Spleen (tissue), 11 donors: ENCODE measurements at regions not wholly inside any gene's neighbourhood (a gene's known extent, or its start where the extent isn't known, plus 50 kb on each side); places are given as distances from the start of the nearest gene placed in this dataset.
A peak's percentile ranks its signal among the peaks of the same experiment; 100 is the strongest.

Experiments used
- DNase-seq: peaks from one replicate; pipeline ENCODE4 v3.0.0-alpha.2; 2020
- H3K27ac ChIP-seq, 8 donors: fragments of 200-600 bp; sonication (generic) in 7 of 8; 1 replicate in 4 of 8; 2 replicates in 4 of 8; pipeline versions ENCODE4 v1.5.0 to v1.8.0; 2016 to 2021; ENCODE audit warnings: inconsistent platforms in 4 of 8, mild to moderate bottlenecking in 4 of 8, moderate library complexity in 1 of 8
- H3K27me3 ChIP-seq, 7 donors: fragments of 200-600 bp; sonication (generic) in 6 of 7; replicated peaks in 1 of 7; 1 replicate in 4 of 7; 2 replicates in 3 of 7; pipeline versions ENCODE4 v1.5.0 to v1.8.0; 2016 to 2021; ENCODE audit warnings: inconsistent platforms in 3 of 7, mild to moderate bottlenecking in 1 of 7
- H3K36me3 ChIP-seq, 6 donors: fragments of 200-600 bp; sonication (generic) in 5 of 6; 1 replicate in 4 of 6; 2 replicates in 2 of 6; pipeline versions ENCODE4 v1.5.0 to v1.8.0; 2016 to 2021; ENCODE audit warnings: inconsistent platforms in 2 of 6
- H3K4me1 ChIP-seq, 6 donors: fragments of 200-600 bp; sonication (generic) in 5 of 6; 1 replicate in 3 of 6; 2 replicates in 3 of 6; pipeline versions ENCODE4 v1.5.0 to v1.8.0; 2016 to 2021; ENCODE audit warnings: inconsistent platforms in 3 of 6
- H3K4me3 ChIP-seq, 8 donors: fragments of 200-600 bp; sonication (generic) in 7 of 8; 1 replicate in 4 of 8; 2 replicates in 4 of 8; pipeline versions ENCODE4 v1.5.0 to v1.8.0; 2016 to 2021; ENCODE audit warnings: inconsistent platforms in 4 of 8, mild to moderate bottlenecking in 4 of 8, moderate library complexity in 2 of 8
- H3K9me3 ChIP-seq, 8 donors: fragments of 200-600 bp; sonication (generic) in 7 of 8; 1 replicate in 4 of 8; 2 replicates in 4 of 8; pipeline versions ENCODE4 v1.5.0 to v1.8.0; 2016 to 2021; ENCODE audit warnings: inconsistent platforms in 4 of 8
- POLR2A ChIP-seq, 3 donors: fragments of 450-650 bp; IDR thresholded peaks; one replicate each; pipeline ENCODE4 v1.5.1; 2017; ENCODE audit warnings: antibody characterized with exemption in 3 of 3, mild to moderate bottlenecking in 1 of 3
- POLR2AphosphoS5 ChIP-seq, 3 donors: sonication (generic); formaldehyde crosslinking; IDR thresholded peaks; one replicate each; pipeline ENCODE4 v1.5.1; 2017; ENCODE audit warnings: antibody characterized with exemption in 3 of 3
- WGBS, 5 donors: extraction: QIAGEN DNeasy Blood & Tissue Kit in 3 of 5; methylation state at CpG; one replicate each; pipeline versions ENCODE4 v1.1.5 to v1.1.7; 2013 to 2018; 5-methylcytosine and 5-hydroxymethylcytosine counted together
- intact Hi-C: fragments of 100-400 bp; cut with DNase I; formaldehyde crosslinking; loops from one replicate; pipeline ENCODE4 v1.15.0; 2023; ENCODE audit warnings: low total_unique reads
- TF ChIP-seq, protein P1 (sequence below), 11 experiments: fragments of 200-600 bp in 7 of 11; fragments of 450-650 bp in 4 of 11; sonication (generic) in 4 of 11; IDR thresholded peaks in 8 of 11; conservative IDR thresholded peaks in 3 of 11; 1 replicate in 7 of 11; 2 replicates in 4 of 11; pipeline versions ENCODE4 v1.4.0 to v1.8.0; 2016 to 2021; ENCODE audit warnings: antibody characterized with exemption in 11 of 11, inconsistent platforms in 4 of 11, mild to moderate bottlenecking in 1 of 11
- donor health status: healthy with polysubstance abuse.
- donor health status: DM: no; HTN: no; CAD: no; lungs with moderate emphysema.
- donor health status: DM: no; HTN: no; CAD: no.
- donor health status: Bipolar disorder and iron deficiency.
- donor health status: healthy.
- donor health status: DM: no; HTN: no; CAD: no.
- donor health status: DM: yes; HTN: yes; CAD: no.

GRCh38 chr14:100413699-100414098, 90.6 kb downstream of the SLC25A47 start:
- H3K36me3 ChIP-seq, result no peaks in the 10 kb centered on the region
- H3K27me3 ChIP-seq, result no peaks in the 10 kb centered on the region
- TF ChIP-seq POLR2AphosphoS5 (IDR thresholded peaks at IDR 0.05) (no peak), POLR2A (IDR thresholded peaks at IDR 0.05) (no peak)
- TF ChIP-seq, protein P1, sequence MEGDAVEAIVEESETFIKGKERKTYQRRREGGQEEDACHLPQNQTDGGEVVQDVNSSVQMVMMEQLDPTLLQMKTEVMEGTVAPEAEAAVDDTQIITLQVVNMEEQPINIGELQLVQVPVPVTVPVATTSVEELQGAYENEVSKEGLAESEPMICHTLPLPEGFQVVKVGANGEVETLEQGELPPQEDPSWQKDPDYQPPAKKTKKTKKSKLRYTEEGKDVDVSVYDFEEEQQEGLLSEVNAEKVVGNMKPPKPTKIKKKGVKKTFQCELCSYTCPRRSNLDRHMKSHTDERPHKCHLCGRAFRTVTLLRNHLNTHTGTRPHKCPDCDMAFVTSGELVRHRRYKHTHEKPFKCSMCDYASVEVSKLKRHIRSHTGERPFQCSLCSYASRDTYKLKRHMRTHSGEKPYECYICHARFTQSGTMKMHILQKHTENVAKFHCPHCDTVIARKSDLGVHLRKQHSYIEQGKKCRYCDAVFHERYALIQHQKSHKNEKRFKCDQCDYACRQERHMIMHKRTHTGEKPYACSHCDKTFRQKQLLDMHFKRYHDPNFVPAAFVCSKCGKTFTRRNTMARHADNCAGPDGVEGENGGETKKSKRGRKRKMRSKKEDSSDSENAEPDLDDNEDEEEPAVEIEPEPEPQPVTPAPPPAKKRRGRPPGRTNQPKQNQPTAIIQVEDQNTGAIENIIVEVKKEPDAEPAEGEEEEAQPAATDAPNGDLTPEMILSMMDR (IDR thresholded peaks at IDR 0.05 in 8 of 11, conservative IDR thresholded peaks at IDR 0.05 in 3 of 11), result no peak
- no peaks in the 10 kb centered on the region for H3K9me3 ChIP-seq
- H3K27ac ChIP-seq, result no peak overlapping the region
- H3K4me3 ChIP-seq, result no peak overlapping the region
- H3K4me1 ChIP-seq, result peaks cover 0 to 24% (median 0%) of the 10 kb centered on the region in 6 donors
- intact Hi-C loops, result no loop called here
- no peak for DNase-seq
- 87 to 97% (median 95%) methylated on average over 7 of the region's 7 CpGs for WGBS, 5 donors

DNA sequence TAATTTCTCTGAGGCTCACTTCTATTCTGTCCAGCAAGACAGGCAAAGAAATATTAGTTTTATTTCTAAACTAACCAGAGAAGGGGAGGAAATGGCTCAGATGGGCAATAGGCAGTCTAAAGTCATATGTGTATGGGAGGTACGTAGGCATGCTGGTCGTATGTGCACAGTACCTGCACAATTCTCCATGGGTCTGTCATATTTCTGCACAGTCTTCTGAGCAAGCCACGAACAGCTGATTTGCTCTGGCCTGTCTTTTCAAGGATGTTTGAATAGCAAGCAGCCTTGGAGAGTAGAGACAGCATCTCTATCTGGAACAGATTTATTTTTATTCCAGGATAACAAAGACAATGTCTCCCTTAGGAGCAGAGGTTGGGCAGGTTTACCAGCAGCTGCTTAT, 92.1 kb downstream of the SLC25A47 start:
- DNase-seq, result no peak
- Histone ChIP-seq H3K4me3 (no peak overlapping the region), H3K36me3 (no peaks in the 10 kb centered on the region), H3K27me3 (no peaks in the 10 kb centered on the region), H3K9me3 (no peaks in the 10 kb centered on the region), H3K4me1 (peaks cover 0 to 24% (median 0%) of the 10 kb centered on the region in 6 donors), H3K27ac (no peak overlapping the region)
- WGBS, 5 donors, result 73 to 91% (median 87%) methylated on average over 3 of the region's 3 CpGs
- intact Hi-C loops, result no loop called here
- TF ChIP-seq POLR2A (IDR thresholded peaks at IDR 0.05) (no peak), POLR2AphosphoS5 (IDR thresholded peaks at IDR 0.05) (no peak)
- TF ChIP-seq, protein P1 (IDR thresholded peaks at IDR 0.05 in 8 of 11, conservative IDR thresholded peaks at IDR 0.05 in 3 of 11), result no peak

- no peaks in the 10 kb centered on the region for H3K27me3 ChIP-seq
- no peaks in the 10 kb centered on the region for H3K9me3 ChIP-seq
- no peak overlapping the region for H3K4me3 ChIP-seq
- no peak overlapping the region for H3K27ac ChIP-seq
- H3K36me3 ChIP-seq, result no peaks in the 10 kb centered on the region
- intact Hi-C loops, result no loop called here
- peaks cover 0 to 24% (median 0%) of the 10 kb centered on the region in 6 donors for H3K4me1 ChIP-seq
- 79 to 95% (median 84%) methylated on average over 8 of the region's 8 CpGs for WGBS, 5 donors
- DNase-seq, result no peak
- TF ChIP-seq POLR2AphosphoS5 (IDR thresholded peaks at IDR 0.05), result no peak
- TF ChIP-seq, protein P1 (IDR thresholded peaks at IDR 0.05 in 8 of 11, conservative IDR thresholded peaks at IDR 0.05 in 3 of 11), result no peak
- TF ChIP-seq POLR2A (IDR thresholded peaks at IDR 0.05), result no peak
Measured at GRCh38 chr14:100416081-100416680, 93.0 kb downstream of the SLC25A47 start.

GRCh38 chr14:100416921-100417860, 94.1 kb downstream of the SLC25A47 start:
- no peaks in the 10 kb centered on the region for H3K36me3 ChIP-seq
- peaks cover 0 to 24% (median 0%) of the 10 kb centered on the region in 6 donors for H3K4me1 ChIP-seq
- intact Hi-C loops, result no loop called here
- WGBS, 5 donors, result 80 to 86% (median 83%) methylated on average over 10 to 13 of the region's 13 CpGs
- peak overlapping the region in 2 of 8 donors; percentile 18 to 19 for H3K27ac ChIP-seq
- TF ChIP-seq, protein P1 (IDR thresholded peaks at IDR 0.05 in 8 of 11, conservative IDR thresholded peaks at IDR 0.05 in 3 of 11), result peak in 9 of 11 experiments; percentile 27 to 64 (median 51)
- TF ChIP-seq POLR2A (IDR thresholded peaks at IDR 0.05) (no peak), POLR2AphosphoS5 (IDR thresholded peaks at IDR 0.05) (no peak)
- H3K4me3 ChIP-seq, result no peak overlapping the region
- DNase-seq, result peak; percentile 72
- H3K27me3 ChIP-seq, result no peaks in the 10 kb centered on the region
- no peaks in the 10 kb centered on the region for H3K9me3 ChIP-seq
